HG02840 (cell line): ENCODE measurements at regions not wholly inside any gene's neighbourhood (a gene's known extent, or its start where the extent isn't known, plus 50 kb on each side); places are given as distances from the start of the nearest gene placed in this dataset.
A peak's percentile ranks its signal among the peaks of the same experiment; 100 is the strongest.

ENCODE experiments used
- ATAC-seq: cut with Tn5 transposase; IDR thresholded peaks from one replicate; pipeline ENCODE4 v1.9.1; 2021; ENCODE audit warnings: mild to moderate bottlenecking, moderate library complexity, moderate number of reproducible peaks; ENCODE audit not compliant: unreplicated experiment, low FRiP score

- ATAC-seq, result peak; percentile 100
These were observed 191.9 kb upstream of the DDI1 start for GRCh38 chr11:103844327-103845215.

DNA sequence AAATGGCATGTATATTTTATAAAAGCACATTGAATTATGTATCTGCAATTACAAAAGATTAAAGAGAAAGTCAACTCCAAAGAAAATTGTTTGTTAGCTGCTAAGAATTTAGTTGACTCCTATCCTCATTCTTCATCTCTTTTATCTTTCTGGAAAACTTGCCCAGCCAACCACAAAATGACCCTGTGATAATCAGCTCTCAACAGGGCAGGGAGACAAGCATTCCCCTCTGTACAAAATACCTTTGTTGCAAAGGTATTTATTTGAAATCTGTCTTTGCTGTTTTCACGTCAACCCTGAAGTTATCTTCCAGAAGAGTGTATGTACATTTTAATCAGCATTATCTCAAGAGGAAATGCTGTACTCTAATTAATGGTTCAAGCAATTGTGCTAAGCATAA, 191.1 kb upstream of the DDI1 start:
- ATAC-seq, result no peak

DNA sequence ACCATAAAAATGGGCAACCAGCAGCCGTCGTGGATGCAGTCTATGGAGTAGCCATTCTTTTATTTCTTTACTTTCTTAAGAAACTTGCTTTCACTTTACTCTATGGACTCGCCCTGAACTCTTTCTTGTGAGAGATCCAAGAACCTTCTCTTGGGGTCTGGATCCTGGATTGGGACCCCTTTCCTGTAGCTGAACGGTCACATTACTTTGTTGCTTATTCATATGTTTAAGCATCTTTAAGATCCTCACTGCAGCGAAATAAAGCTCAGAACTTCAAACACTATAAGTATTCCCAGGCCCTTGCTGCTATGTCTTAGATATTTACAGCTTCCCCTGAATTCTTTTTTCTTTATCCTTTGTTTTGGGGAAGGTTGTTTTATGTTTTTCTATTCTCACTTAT, 187.8 kb upstream of the DDI1 start:
- no peak for ATAC-seq

GRCh38 chr11:103849366-103849765, 187.1 kb upstream of the DDI1 start:
- ATAC-seq, result no peak

DNA sequence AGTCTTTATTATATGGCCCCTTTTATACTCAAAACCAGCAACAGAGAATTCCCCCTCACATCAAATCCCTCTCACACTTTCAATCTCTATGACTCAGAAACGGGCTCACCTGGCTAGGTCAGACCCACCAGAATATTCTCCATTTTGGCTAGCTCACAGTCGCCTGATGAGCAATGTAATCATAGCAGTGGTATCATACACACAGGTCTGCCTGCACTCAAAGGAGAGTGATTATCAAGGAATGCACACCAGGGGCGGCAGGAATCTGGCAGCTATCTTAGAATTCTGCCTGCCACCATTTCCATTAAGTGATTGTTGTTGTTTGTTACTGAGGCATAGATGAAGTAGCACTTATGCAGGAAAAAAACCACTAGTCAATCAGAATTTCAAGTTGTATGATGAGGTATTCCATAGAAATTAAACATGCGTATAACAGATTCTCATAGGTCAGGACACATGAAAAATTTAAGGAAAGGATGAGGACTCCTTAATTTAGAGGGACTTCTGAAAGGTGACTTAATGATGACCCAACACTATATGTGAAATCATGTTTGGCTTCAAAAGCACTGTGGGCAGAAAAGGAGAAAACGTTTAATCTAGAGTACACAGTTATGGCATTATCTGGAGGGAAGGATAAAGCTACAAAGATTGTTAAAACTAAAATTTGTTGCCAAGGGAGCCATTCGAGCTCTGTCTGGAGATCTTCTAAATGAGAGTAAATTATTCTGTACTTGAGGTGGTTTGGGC, 185.8 kb upstream of the DDI1 start:
- ATAC-seq, result no peak

DNA sequence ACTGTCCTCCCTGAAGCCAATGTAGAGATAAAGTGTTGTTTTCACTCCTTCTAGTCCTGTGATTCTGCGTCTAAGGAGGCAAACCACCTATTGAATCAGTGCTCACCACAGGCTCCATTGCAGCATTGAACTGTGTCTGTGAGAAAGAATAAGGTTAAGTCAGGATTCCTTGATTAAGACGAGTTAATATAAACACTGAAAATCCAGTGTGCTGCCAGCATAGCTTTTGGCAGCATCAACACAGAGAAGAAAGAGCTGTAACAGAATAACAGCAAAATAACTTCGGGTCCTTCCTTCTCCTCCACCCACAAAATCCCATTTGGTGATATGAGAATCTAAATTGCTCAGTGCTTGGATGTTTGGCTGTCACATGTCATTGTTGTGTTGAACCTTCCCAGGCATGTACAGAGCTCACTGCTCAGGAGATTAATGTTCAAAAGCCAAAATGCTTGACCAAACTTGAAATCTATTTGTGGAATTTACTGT, 185.2 kb upstream of the DDI1 start:
- ATAC-seq, result no peak
